NCI-H345 (cell line): ENCODE measurements at regions not wholly inside any gene's neighbourhood (a gene's known extent, or its start where the extent isn't known, plus 50 kb on each side); places are given as distances from the start of the nearest gene placed in this dataset.

Source experiments
- DNase-seq: peaks from one replicate; lab custom pipeline; 2025; lab: John Stamatoyannopoulos, UW

GRCh38 chr15:39183164-39183881, 397.6 kb upstream of the THBS1 start:
- DNase-seq: no peak

- no peak for DNase-seq
These were observed 396.0 kb upstream of the THBS1 start for GRCh38 chr15:39184701-39185390.

GRCh38 chr15:39188314-39188713, 392.6 kb upstream of the THBS1 start:
- DNase-seq: no peak

- no peak for DNase-seq
These were observed 391.9 kb upstream of the THBS1 start for GRCh38 chr15:39188930-39189329.

GRCh38 chr15:39191871-39192291, 389.0 kb upstream of the THBS1 start:
- no peak for DNase-seq

GRCh38 chr15:39192351-39192750, 388.5 kb upstream of the THBS1 start:
- DNase-seq: no peak

- no peak for DNase-seq
These were observed 387.8 kb upstream of the THBS1 start for GRCh38 chr15:39192979-39193560.

- no peak for DNase-seq
These were observed 387.3 kb upstream of the THBS1 start for GRCh38 chr15:39193611-39194010.

GRCh38 chr15:39194106-39194830, 386.6 kb upstream of the THBS1 start:
- no peak for DNase-seq

- no peak for DNase-seq
These were observed 384.9 kb upstream of the THBS1 start for GRCh38 chr15:39195961-39196486.

GRCh38 chr15:39198044-39199000, 382.6 kb upstream of the THBS1 start:
- DNase-seq: no peak

GRCh38 chr15:39199076-39199475, 381.8 kb upstream of the THBS1 start:
- no peak for DNase-seq

- no peak for DNase-seq
These were observed 380.3 kb upstream of the THBS1 start for GRCh38 chr15:39200586-39200985.

- no peak for DNase-seq
These were observed 378.2 kb upstream of the THBS1 start for GRCh38 chr15:39202641-39203040.

GRCh38 chr15:39204031-39204430, 376.8 kb upstream of the THBS1 start:
- DNase-seq: no peak

GRCh38 chr15:39205081-39205480, 375.8 kb upstream of the THBS1 start:
- no peak for DNase-seq

- DNase-seq: no peak
These were observed 375.1 kb upstream of the THBS1 start for GRCh38 chr15:39205506-39206371.

- no peak for DNase-seq
These were observed 373.3 kb upstream of the THBS1 start for GRCh38 chr15:39207532-39208115.

GRCh38 chr15:39208187-39208586, 372.7 kb upstream of the THBS1 start:
- DNase-seq: no peak
